Psoas muscle (tissue), 7 donors: ENCODE measurements at regions not wholly inside any gene's neighbourhood (a gene's known extent, or its start where the extent isn't known, plus 50 kb on each side); places are given as distances from the start of the nearest gene placed in this dataset.
"Not testable (repeated sequence)": the region's sequence is repeated elsewhere in the genome, so short reads cannot be mapped to it uniquely, and the experiment has no call there.

Source experiments
- ATAC-seq, 4 donors: fragments of 200-7000 bp; cut with Tn5 transposase; one replicate each; pipeline ENCODE4 v1.9.1; 2020; ENCODE audit warnings: moderate library complexity in 3 of 4, mild to moderate bottlenecking in 2 of 4
- DNase-seq, 2 donors: peaks; one replicate each; pipeline ENCODE4 v3.0.0-alpha.2; 2020
- H3K27ac ChIP-seq: fragments of 200-600 bp; one replicate; pipeline ENCODE4 v1.8.0; 2022
- H3K27me3 ChIP-seq, 3 donors: fragments of 200-600 bp in 1 of 3; one replicate each; pipeline versions ENCODE4 v1.6.1 to v1.8.0; 2013 to 2022; ENCODE audit warnings: low read length in 2 of 3, mild to moderate bottlenecking in 2 of 3, moderate library complexity in 1 of 3; ENCODE audit not compliant: insufficient read depth in 3 of 3
- H3K36me3 ChIP-seq, 2 donors: fragments of 200-600 bp in 1 of 2; one replicate each; pipeline versions ENCODE4 v1.6.1 to v1.8.0; 2013 to 2022; ENCODE audit warnings: low read depth in 1 of 2, mild to moderate bottlenecking in 1 of 2, moderate library complexity in 1 of 2; ENCODE audit not compliant: insufficient read depth in 1 of 2
- H3K4me1 ChIP-seq: fragments of 200-600 bp; one replicate; pipeline ENCODE4 v1.8.0; 2022
- H3K4me3 ChIP-seq: fragments of 200-600 bp; one replicate; pipeline ENCODE4 v1.8.0; 2022; ENCODE audit warnings: mild to moderate bottlenecking
- H3K9me3 ChIP-seq: fragments of 200-600 bp; one replicate; pipeline ENCODE4 v1.8.0; 2022
- CTCF ChIP-seq: fragments of 200-600 bp; IDR thresholded peaks from one replicate; pipeline ENCODE4 v1.8.0; 2022; ENCODE audit warnings: antibody characterized with exemption
- WGBS, 3 donors: extraction: QIAGEN DNeasy Blood & Tissue Kit; methylation state at CpG; one replicate each; pipeline versions ENCODE4 v1.1.6 to v1.1.7; 2013; 5-methylcytosine and 5-hydroxymethylcytosine counted together
- intact Hi-C, 2 donors: fragments of 100-400 bp; cut with DNase I; formaldehyde crosslinking; loops; one replicate each; pipeline versions ENCODE4 v1.11.0 to v1.14.2; 2022
- donor health status: healthy with polysubstance abuse.
- donor health status: DM: no; HTN: no; CAD: no; lungs with moderate emphysema.
- donor health status: Bipolar disorder and iron deficiency.
- donor health status: healthy.
- donor health status: DM: yes; HTN: yes; CAD: no.
- donor health status: DM: no; HTN: no; CAD: no.
- donor health status: DM: yes; HTN: yes; CAD: no.

DNA sequence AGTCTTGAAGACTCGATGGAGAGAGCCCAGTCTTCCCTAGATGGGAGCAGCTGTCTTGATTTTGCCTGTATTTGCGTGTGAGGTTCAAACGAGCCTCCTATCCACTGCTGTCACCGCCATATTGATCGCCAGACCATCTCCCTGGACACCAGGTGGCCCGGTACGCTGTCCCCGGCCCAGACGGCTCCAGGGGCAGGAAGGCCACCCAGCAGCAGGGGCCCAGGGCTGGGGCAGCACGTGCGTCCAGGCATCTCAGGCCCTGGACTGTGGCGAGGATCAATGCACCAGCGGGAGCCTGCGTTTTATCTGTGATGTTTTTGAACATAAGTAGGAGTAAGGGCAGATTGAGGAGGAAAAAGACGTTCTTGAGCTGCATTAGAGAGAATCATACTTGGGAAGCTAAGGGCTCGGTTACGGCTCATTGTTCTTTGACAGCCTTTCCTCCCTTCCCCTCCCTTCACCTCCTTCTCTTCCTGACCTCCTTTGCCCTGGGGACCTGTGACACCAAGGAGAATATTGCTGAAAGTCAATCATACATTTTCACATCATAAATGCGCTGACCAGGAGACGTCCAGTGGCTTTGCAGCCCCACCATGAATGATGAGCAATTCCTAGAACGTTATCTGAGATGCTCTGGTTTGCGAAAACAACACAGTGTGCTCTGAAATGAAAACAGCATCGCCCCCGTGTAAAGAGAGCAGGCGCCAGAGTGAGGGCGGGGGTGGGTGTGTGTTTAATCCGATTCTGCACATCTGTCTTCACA is 711.2 kb upstream of the SALL3 start:
- intact Hi-C loops, result no loop called here
- no peak for TF ChIP-seq CTCF
- no peak for ATAC-seq
- Histone ChIP-seq H3K27me3 (no peaks in the 10 kb centered on the region), H3K9me3 (no peaks in the 10 kb centered on the region), H3K4me3 (no peak overlapping the region), H3K36me3 (no peaks in the 10 kb centered on the region), H3K27ac (no peak overlapping the region), H3K4me1 (no peaks in the 10 kb centered on the region)
- no peak for DNase-seq
- 71 to 75% (median 72%) methylated on average over 26 of the region's 26 CpGs for WGBS, 3 donors

GRCh38 chr18:78271790-78272189 is 707.8 kb upstream of the SALL3 start:
- TF ChIP-seq CTCF, result no peak
- intact Hi-C loops, result no loop called here

DNA sequence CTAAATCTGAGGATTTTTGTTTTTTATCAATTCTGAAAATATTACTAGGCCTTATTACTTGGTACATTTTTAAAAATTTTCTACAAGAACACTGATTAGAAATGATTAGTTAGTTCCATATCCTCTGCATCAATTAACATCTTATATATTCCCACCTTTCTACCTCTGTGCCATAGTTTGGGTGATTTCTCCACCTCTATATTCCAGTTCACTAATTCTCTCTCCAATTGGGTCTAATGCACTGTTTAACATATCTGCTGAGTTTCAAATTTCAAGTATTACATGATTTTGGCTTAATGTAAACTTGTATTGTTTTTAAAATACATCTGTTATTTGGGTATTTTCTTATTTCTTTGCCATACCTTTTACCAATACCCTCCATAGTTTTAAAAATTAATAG is 705.7 kb upstream of the SALL3 start:
- no peak overlapping the region for H3K27ac ChIP-seq
- H3K36me3 ChIP-seq, result no peaks in the 10 kb centered on the region
- no peak overlapping the region for H3K4me3 ChIP-seq
- no peaks in the 10 kb centered on the region for H3K27me3 ChIP-seq
- DNase-seq, result no peak
- no peak for TF ChIP-seq CTCF
- H3K4me1 ChIP-seq, result no peaks in the 10 kb centered on the region
- ATAC-seq, result no peak
- intact Hi-C loops, result no loop called here
- H3K9me3 ChIP-seq, result no peaks in the 10 kb centered on the region

More at GRCh38 chr18:78271790-78272189, 707.8 kb upstream of the SALL3 start:
- no peak overlapping the region for H3K27ac ChIP-seq
- DNase-seq, result no peak
- H3K4me3 ChIP-seq, result no peak overlapping the region
- 87 to 90% (median 88%) methylated on average over 9 of the region's 9 CpGs for WGBS, 3 donors
- H3K9me3 ChIP-seq, result no peaks in the 10 kb centered on the region
- H3K36me3 ChIP-seq, result no peaks in the 10 kb centered on the region
- no peak for ATAC-seq
- no peaks in the 10 kb centered on the region for H3K4me1 ChIP-seq
- no peaks in the 10 kb centered on the region for H3K27me3 ChIP-seq

DNA sequence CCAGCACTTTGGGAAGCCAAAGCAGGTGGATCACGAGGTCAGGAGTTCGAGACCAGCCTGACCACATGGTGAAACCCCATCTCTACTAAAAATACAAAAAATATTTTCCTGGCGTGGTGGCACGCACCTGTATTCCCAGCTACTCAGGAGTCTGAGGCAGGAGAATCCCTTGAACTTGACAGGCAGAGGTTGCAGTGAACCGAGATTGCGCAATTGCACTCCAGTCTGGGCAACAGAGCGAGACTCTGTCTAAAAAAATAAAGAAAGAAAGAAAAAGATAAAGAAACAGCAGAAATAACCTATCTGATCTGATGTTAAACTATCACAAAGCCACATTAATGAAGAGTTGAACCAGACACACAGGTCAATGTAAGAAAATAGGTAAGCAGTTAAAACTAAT is 696.2 kb upstream of the SALL3 start:
- H3K4me3 ChIP-seq, intact Hi-C loops, H3K27me3 ChIP-seq, DNase-seq, H3K9me3 ChIP-seq, H3K4me1 ChIP-seq, H3K36me3 ChIP-seq, H3K27ac ChIP-seq, ATAC-seq: not testable (repeated sequence)
- 83 to 85% (median 84%) methylated on average over 7 of the region's 7 CpGs for WGBS, 3 donors

- intact Hi-C loops, result no loop called here
- Histone ChIP-seq H3K4me1 (no peaks in the 10 kb centered on the region), H3K4me3 (no peak overlapping the region), H3K27ac (no peak overlapping the region), H3K27me3 (peaks cover 0 to 2% (median 0%) of the 10 kb centered on the region in 3 donors), H3K9me3 (no peaks in the 10 kb centered on the region), H3K36me3 (no peaks in the 10 kb centered on the region)
- WGBS, 3 donors, result 27 to 35% (median 28%) methylated on average over 13 of the region's 13 CpGs
- no peak for TF ChIP-seq CTCF
- ATAC-seq (no peak), DNase-seq (no peak)
Measured at GRCh38 chr18:78292618-78293380, 686.8 kb upstream of the SALL3 start.
